HEK293 (cell line): ENCODE measurements at regions not wholly inside any gene's neighbourhood (a gene's known extent, or its start where the extent isn't known, plus 50 kb on each side); places are given as distances from the start of the nearest gene placed in this dataset.

Experiments used
- CTCF ChIA-PET: fragments of 350-600 bp; formaldehyde crosslinking; extraction: SDS; loops from one replicate; lab custom pipeline; 2021; ENCODE audit warnings: antibody characterized with exemption; lab: Yijun Ruan, JAX
- POLR2A ChIA-PET: fragments of 300-600 bp; formaldehyde crosslinking; extraction: SDS; loops from one replicate; lab custom pipeline; 2020; ENCODE audit warnings: antibody characterized with exemption, inconsistent platforms; lab: Yijun Ruan, JAX
- H3K27ac ChIP-seq: fragments of 200-500 bp; sonication (Bioruptor generic); 2 replicates; pipeline ENCODE4 v1.5.1; 2014; ENCODE audit warnings: low read depth, low read length, control low read depth, inconsistent platforms; ENCODE audit errors: extremely low read depth
- H3K36me3 ChIP-seq, 2 experiments: fragments of 200-500 bp in 1 of 2; sonication (Bioruptor generic) in 1 of 2; 1 replicate in 1 of 2; 2 replicates in 1 of 2; pipeline ENCODE4 v1.5.1; 2014 to 2017; ENCODE audit warnings: inconsistent platforms in 2 of 2, low read length in 2 of 2; ENCODE audit not compliant: control insufficient read depth in 2 of 2, insufficient read depth in 1 of 2
- H3K4me1 ChIP-seq: fragments of 200-500 bp; sonication (Bioruptor generic); 2 replicates; pipeline ENCODE4 v1.5.1; 2014; ENCODE audit warnings: mild to moderate bottlenecking, low read length, inconsistent platforms; ENCODE audit not compliant: control insufficient read depth, insufficient read depth
- H3K4me3 ChIP-seq: 2 replicates; pipeline ENCODE4 v1.5.1; 2011; ENCODE audit warnings: low read depth, mild to moderate bottlenecking, control low read depth, low read length, moderate library complexity
- H3K9me3 ChIP-seq: fragments of 200-500 bp; sonication (Bioruptor generic); 2 replicates; pipeline ENCODE4 v1.5.1; 2014; ENCODE audit warnings: low read depth, low read length, inconsistent platforms; ENCODE audit not compliant: control insufficient read depth, insufficient read depth
- BCL11B ChIP-seq: fragments of 450-650 bp; formaldehyde crosslinking; IDR thresholded peaks from 2 replicates; pipeline ENCODE4 v1.5.1; 2016; ENCODE audit warnings: low read depth, missing biosample characterization, missing genetic modification characterization
- CTCF ChIP-seq: fragments of 450-650 bp; formaldehyde crosslinking; IDR thresholded peaks from 2 replicates; pipeline ENCODE4 v1.5.1; 2016; ENCODE audit warnings: missing biosample characterization, missing genetic modification characterization
- HOXC10 ChIP-seq: sonication (generic); formaldehyde crosslinking; IDR thresholded peaks from 2 replicates; pipeline ENCODE4 v1.8.1; 2023; ENCODE audit warnings: mild to moderate bottlenecking, missing genetic modification reagents
- KLF17 ChIP-seq: fragments of 450-650 bp; formaldehyde crosslinking; IDR thresholded peaks from 2 replicates; pipeline ENCODE4 v1.5.1; 2016; ENCODE audit warnings: missing biosample characterization, missing genetic modification characterization
- MEIS1 ChIP-seq: sonication (generic); formaldehyde crosslinking; IDR thresholded peaks from 2 replicates; pipeline ENCODE4 v1.8.1; 2022; ENCODE audit warnings: missing genetic modification reagents, mild to moderate bottlenecking, borderline replicate concordance
- MZF1 ChIP-seq: fragments of 450-650 bp; formaldehyde crosslinking; IDR thresholded peaks from 2 replicates; pipeline ENCODE4 v1.5.1; 2017; ENCODE audit warnings: missing biosample characterization, missing genetic modification characterization, borderline replicate concordance
- OVOL3 ChIP-seq: fragments of 450-650 bp; formaldehyde crosslinking; IDR thresholded peaks from 2 replicates; pipeline ENCODE4 v1.5.1; 2016; ENCODE audit warnings: missing biosample characterization, missing genetic modification characterization
- PBX3 ChIP-seq: sonication (generic); formaldehyde crosslinking; IDR thresholded peaks from 2 replicates; pipeline ENCODE4 v1.8.1; 2022; ENCODE audit warnings: mild to moderate bottlenecking, moderate library complexity, missing genetic modification reagents
- RBAK ChIP-seq: fragments of 450-650 bp; formaldehyde crosslinking; IDR thresholded peaks from 2 replicates; pipeline ENCODE4 v1.5.1; 2016; ENCODE audit warnings: missing biosample characterization, missing genetic modification characterization
- SALL2 ChIP-seq: fragments of 450-650 bp; formaldehyde crosslinking; IDR thresholded peaks from 2 replicates; pipeline ENCODE4 v1.5.0; 2017; ENCODE audit warnings: missing biosample characterization, mild to moderate bottlenecking, missing genetic modification characterization, borderline replicate concordance
- SCRT1 ChIP-seq: fragments of 450-650 bp; formaldehyde crosslinking; IDR thresholded peaks from 2 replicates; pipeline ENCODE4 v1.5.1; 2016; ENCODE audit warnings: missing biosample characterization, missing genetic modification characterization, borderline replicate concordance
- SP7 ChIP-seq: fragments of 450-650 bp; formaldehyde crosslinking; IDR thresholded peaks from 2 replicates; pipeline ENCODE4 v1.5.1; 2016; ENCODE audit warnings: missing biosample characterization, missing genetic modification characterization
- ZFP37 ChIP-seq: fragments of 450-650 bp; formaldehyde crosslinking; IDR thresholded peaks from 2 replicates; pipeline ENCODE4 v1.5.1; 2016; ENCODE audit warnings: missing biosample characterization, missing genetic modification characterization
- ZFP41 ChIP-seq: fragments of 450-650 bp; formaldehyde crosslinking; IDR thresholded peaks from 2 replicates; pipeline ENCODE4 v1.5.1; 2016; ENCODE audit warnings: missing biosample characterization, missing genetic modification characterization, borderline replicate concordance
- ZIC2 ChIP-seq: fragments of 450-650 bp; formaldehyde crosslinking; IDR thresholded peaks from 2 replicates; pipeline ENCODE4 v1.5.1; 2016; ENCODE audit warnings: missing biosample characterization, missing genetic modification characterization
- ZNF132 ChIP-seq: fragments of 450-650 bp; formaldehyde crosslinking; IDR thresholded peaks from 2 replicates; pipeline ENCODE4 v1.5.1; 2017; ENCODE audit warnings: missing biosample characterization, missing genetic modification characterization, borderline replicate concordance
- ZNF184 ChIP-seq: fragments of 450-650 bp; IDR thresholded peaks from 2 replicates; pipeline ENCODE4 v1.5.1; 2018; ENCODE audit warnings: missing biosample characterization, mild to moderate bottlenecking, missing genetic modification characterization
- ZNF202 ChIP-seq: fragments of 450-650 bp; formaldehyde crosslinking; IDR thresholded peaks from 2 replicates; pipeline ENCODE4 v1.5.1; 2016; ENCODE audit warnings: missing biosample characterization, missing genetic modification characterization, borderline replicate concordance
- ZNF366 ChIP-seq: fragments of 450-650 bp; formaldehyde crosslinking; conservative IDR thresholded peaks from 2 replicates; pipeline ENCODE4 v1.5.1; 2016; ENCODE audit warnings: missing biosample characterization, missing genetic modification characterization
- ZNF37A ChIP-seq: fragments of 450-650 bp; IDR thresholded peaks from 2 replicates; pipeline ENCODE4 v1.5.1; 2018; ENCODE audit warnings: missing biosample characterization, missing genetic modification characterization
- ZNF398 ChIP-seq: fragments of 450-650 bp; formaldehyde crosslinking; IDR thresholded peaks from 2 replicates; pipeline ENCODE4 v1.5.1; 2017; ENCODE audit warnings: missing biosample characterization, missing genetic modification characterization
- ZNF544 ChIP-seq: fragments of 450-650 bp; formaldehyde crosslinking; IDR thresholded peaks from 2 replicates; pipeline ENCODE4 v1.5.0; 2017; ENCODE audit warnings: missing biosample characterization, missing genetic modification characterization
- ZNF555 ChIP-seq: fragments of 450-650 bp; formaldehyde crosslinking; conservative IDR thresholded peaks from 2 replicates; pipeline ENCODE4 v1.5.1; 2017; ENCODE audit warnings: missing biosample characterization, mild to moderate bottlenecking, missing genetic modification characterization, inconsistent platforms
- ZNF580 ChIP-seq: fragments of 450-650 bp; formaldehyde crosslinking; IDR thresholded peaks from 2 replicates; pipeline ENCODE4 v1.5.1; 2016; ENCODE audit warnings: missing biosample characterization, missing genetic modification characterization
- ZNF837 ChIP-seq: fragments of 450-650 bp; formaldehyde crosslinking; IDR thresholded peaks from 2 replicates; pipeline ENCODE4 v1.5.1; 2016; ENCODE audit warnings: missing biosample characterization, missing genetic modification characterization
- ZSCAN30 ChIP-seq: fragments of 450-650 bp; IDR thresholded peaks from 2 replicates; pipeline ENCODE4 v1.5.1; 2018; ENCODE audit warnings: missing biosample characterization, mild to moderate bottlenecking, missing genetic modification characterization, moderate library complexity

- H3K9me3 ChIP-seq = no peaks in the 10 kb centered on the region
- CTCF ChIA-PET = no interaction called here
- no peaks in the 10 kb centered on the region for H3K36me3 ChIP-seq
- POLR2A ChIA-PET = no interaction called here
- H3K27ac ChIP-seq = no peak overlapping the region
- H3K4me3 ChIP-seq = no peak overlapping the region
- no peaks in the 10 kb centered on the region for H3K4me1 ChIP-seq
- TF ChIP-seq ZFP41 (tag by site-specific recombination) = no peak
- TF ChIP-seq SCRT1 (tag by site-specific recombination) = no peak
- TF ChIP-seq CTCF = no peak
- TF ChIP-seq KLF17 (tag by site-specific recombination) = no peak
- no peak for TF ChIP-seq ZNF184 (tag by site-specific recombination)
- no peak for TF ChIP-seq SP7
- TF ChIP-seq ZNF544 (tag by site-specific recombination) = no peak
- no peak for TF ChIP-seq SALL2 (tag by site-specific recombination)
- TF ChIP-seq ZNF366 (tag by site-specific recombination) = no peak
- no peak for TF ChIP-seq ZNF202 (tag by site-specific recombination)
- no peak for TF ChIP-seq BCL11B (tag by site-specific recombination)
Observed at GRCh38 chr7:54084340-54084739, 457.8 kb upstream of the VSTM2A start.

- H3K36me3 ChIP-seq = no peaks in the 10 kb centered on the region
- H3K4me1 ChIP-seq = no peaks in the 10 kb centered on the region
- POLR2A ChIA-PET = no interaction called here
- no peak overlapping the region for H3K27ac ChIP-seq
- CTCF ChIA-PET = interaction anchor here (0.6 kb wide), 1 partner anchor 243 kb away, joined by 5 read pairs; no protein-coding TSS in a partner anchor
- TF ChIP-seq ZSCAN30 (no peak), SP7 (no peak), PBX3 (CRISPR knock-in tag) (no peak), ZNF398 (tag by site-specific recombination) (no peak), RBAK (tag by site-specific recombination) (no peak), OVOL3 (tag by site-specific recombination) (no peak), ZNF555 (tag by site-specific recombination) (no peak), MEIS1 (CRISPR knock-in tag) (no peak), ZFP37 (no peak), ZNF37A (tag by site-specific recombination) (no peak), MZF1 (tag by site-specific recombination) (no peak), ZNF132 (tag by site-specific recombination) (no peak), HOXC10 (CRISPR knock-in tag) (no peak), ZIC2 (tag by site-specific recombination) (no peak), ZNF837 (tag by site-specific recombination) (no peak), ZNF580 (tag by site-specific recombination) (no peak)
- H3K4me3 ChIP-seq = no peak overlapping the region
- H3K9me3 ChIP-seq = no peaks in the 10 kb centered on the region
Observed at GRCh38 chr7:54090652-54091213, 451.4 kb upstream of the VSTM2A start.
